WTC11 (cell line): ENCODE measurements at regions not wholly inside any gene's neighbourhood (a gene's known extent, or its start where the extent isn't known, plus 50 kb on each side); places are given as distances from the start of the nearest gene placed in this dataset.

Experiments
- EMX1 ChIP-seq: fragments of 250-450 bp; sonication (Bioruptor Pico); IDR thresholded peaks from 2 replicates; pipeline ENCODE4 v1.8.0; 2021; ENCODE audit warnings: mild to moderate bottlenecking
- FOXK1 ChIP-seq: sonication (generic); formaldehyde crosslinking; IDR thresholded peaks from 2 replicates; pipeline ENCODE4 v1.8.0; 2022; ENCODE audit warnings: mild to moderate bottlenecking, moderate library complexity, missing genetic modification reagents
- TF ChIP-seq, protein P1 (sequence below): sonication (generic); formaldehyde crosslinking; IDR thresholded peaks from 2 replicates; pipeline ENCODE4 v1.8.0; 2022; ENCODE audit warnings: mild to moderate bottlenecking, missing genetic modification reagents
- TF ChIP-seq, protein P2 (sequence below): fragments of 200-600 bp; IDR thresholded peaks from 2 replicates; pipeline ENCODE4 v1.8.0; 2022; ENCODE audit warnings: antibody characterized with exemption
- TF ChIP-seq, protein P3 (sequence below): sonication (generic); formaldehyde crosslinking; IDR thresholded peaks from 2 replicates; pipeline ENCODE4 v1.8.1; 2023; ENCODE audit warnings: mild to moderate bottlenecking, missing genetic modification reagents, moderate library complexity
- TF ChIP-seq, protein P4 (sequence below): sonication (generic); formaldehyde crosslinking; IDR thresholded peaks from 2 replicates; pipeline ENCODE4 v1.8.0; 2022; ENCODE audit warnings: mild to moderate bottlenecking, missing genetic modification reagents
- TF ChIP-seq, protein P5 (sequence below): sonication (generic); formaldehyde crosslinking; IDR thresholded peaks from 2 replicates; pipeline ENCODE4 v1.8.0; 2023; ENCODE audit warnings: missing genetic modification reagents, mild to moderate bottlenecking, borderline replicate concordance

DNA sequence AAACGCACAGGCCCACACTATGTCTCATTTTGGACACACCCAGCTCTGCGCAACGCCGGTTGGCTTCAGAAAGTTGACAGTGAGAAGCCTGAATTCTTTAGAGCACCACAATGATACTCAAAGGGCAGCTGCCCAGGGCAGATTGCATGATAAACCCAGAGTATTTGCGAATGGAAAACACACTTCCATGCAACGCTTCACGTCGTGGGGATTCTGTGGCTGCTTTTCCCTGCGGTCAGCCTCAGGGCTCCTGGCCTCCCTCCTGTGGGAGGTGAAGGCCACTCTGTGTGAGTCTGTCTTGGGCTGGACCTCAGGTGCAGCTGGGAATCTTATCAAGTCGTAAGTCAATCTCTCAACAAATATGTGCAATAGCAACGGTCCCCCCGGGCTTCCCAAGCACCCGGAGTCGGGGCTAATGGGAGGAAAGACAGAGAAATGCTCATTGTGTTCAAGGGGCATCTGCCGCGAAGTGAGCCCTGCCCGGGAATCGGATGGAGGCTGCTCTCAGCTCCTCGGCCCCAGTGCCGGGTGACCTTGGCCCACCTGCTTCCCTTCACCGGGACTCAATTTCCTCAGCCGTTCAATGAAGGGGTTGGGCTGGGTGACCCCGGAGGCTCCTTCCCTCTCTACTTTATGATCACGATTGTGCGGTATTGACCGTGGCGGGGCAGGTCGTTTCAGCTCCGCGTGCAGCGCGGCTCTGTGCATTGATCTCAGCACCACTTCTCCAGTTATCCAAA lies 623.6 kb downstream of the BRD1 start:
- TF ChIP-seq, protein P1, sequence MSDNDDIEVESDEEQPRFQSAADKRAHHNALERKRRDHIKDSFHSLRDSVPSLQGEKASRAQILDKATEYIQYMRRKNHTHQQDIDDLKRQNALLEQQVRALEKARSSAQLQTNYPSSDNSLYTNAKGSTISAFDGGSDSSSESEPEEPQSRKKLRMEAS (CRISPR knock-in tag) = no peak
- no peak for TF ChIP-seq FOXK1
- TF ChIP-seq, protein P2, sequence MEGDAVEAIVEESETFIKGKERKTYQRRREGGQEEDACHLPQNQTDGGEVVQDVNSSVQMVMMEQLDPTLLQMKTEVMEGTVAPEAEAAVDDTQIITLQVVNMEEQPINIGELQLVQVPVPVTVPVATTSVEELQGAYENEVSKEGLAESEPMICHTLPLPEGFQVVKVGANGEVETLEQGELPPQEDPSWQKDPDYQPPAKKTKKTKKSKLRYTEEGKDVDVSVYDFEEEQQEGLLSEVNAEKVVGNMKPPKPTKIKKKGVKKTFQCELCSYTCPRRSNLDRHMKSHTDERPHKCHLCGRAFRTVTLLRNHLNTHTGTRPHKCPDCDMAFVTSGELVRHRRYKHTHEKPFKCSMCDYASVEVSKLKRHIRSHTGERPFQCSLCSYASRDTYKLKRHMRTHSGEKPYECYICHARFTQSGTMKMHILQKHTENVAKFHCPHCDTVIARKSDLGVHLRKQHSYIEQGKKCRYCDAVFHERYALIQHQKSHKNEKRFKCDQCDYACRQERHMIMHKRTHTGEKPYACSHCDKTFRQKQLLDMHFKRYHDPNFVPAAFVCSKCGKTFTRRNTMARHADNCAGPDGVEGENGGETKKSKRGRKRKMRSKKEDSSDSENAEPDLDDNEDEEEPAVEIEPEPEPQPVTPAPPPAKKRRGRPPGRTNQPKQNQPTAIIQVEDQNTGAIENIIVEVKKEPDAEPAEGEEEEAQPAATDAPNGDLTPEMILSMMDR = no peak
- TF ChIP-seq, protein P3, sequence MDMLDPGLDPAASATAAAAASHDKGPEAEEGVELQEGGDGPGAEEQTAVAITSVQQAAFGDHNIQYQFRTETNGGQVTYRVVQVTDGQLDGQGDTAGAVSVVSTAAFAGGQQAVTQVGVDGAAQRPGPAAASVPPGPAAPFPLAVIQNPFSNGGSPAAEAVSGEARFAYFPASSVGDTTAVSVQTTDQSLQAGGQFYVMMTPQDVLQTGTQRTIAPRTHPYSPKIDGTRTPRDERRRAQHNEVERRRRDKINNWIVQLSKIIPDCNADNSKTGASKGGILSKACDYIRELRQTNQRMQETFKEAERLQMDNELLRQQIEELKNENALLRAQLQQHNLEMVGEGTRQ (CRISPR knock-in tag) = no peak
- TF ChIP-seq, protein P4, sequence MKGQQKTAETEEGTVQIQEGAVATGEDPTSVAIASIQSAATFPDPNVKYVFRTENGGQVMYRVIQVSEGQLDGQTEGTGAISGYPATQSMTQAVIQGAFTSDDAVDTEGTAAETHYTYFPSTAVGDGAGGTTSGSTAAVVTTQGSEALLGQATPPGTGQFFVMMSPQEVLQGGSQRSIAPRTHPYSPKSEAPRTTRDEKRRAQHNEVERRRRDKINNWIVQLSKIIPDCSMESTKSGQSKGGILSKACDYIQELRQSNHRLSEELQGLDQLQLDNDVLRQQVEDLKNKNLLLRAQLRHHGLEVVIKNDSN = no peak
- TF ChIP-seq, protein P5, sequence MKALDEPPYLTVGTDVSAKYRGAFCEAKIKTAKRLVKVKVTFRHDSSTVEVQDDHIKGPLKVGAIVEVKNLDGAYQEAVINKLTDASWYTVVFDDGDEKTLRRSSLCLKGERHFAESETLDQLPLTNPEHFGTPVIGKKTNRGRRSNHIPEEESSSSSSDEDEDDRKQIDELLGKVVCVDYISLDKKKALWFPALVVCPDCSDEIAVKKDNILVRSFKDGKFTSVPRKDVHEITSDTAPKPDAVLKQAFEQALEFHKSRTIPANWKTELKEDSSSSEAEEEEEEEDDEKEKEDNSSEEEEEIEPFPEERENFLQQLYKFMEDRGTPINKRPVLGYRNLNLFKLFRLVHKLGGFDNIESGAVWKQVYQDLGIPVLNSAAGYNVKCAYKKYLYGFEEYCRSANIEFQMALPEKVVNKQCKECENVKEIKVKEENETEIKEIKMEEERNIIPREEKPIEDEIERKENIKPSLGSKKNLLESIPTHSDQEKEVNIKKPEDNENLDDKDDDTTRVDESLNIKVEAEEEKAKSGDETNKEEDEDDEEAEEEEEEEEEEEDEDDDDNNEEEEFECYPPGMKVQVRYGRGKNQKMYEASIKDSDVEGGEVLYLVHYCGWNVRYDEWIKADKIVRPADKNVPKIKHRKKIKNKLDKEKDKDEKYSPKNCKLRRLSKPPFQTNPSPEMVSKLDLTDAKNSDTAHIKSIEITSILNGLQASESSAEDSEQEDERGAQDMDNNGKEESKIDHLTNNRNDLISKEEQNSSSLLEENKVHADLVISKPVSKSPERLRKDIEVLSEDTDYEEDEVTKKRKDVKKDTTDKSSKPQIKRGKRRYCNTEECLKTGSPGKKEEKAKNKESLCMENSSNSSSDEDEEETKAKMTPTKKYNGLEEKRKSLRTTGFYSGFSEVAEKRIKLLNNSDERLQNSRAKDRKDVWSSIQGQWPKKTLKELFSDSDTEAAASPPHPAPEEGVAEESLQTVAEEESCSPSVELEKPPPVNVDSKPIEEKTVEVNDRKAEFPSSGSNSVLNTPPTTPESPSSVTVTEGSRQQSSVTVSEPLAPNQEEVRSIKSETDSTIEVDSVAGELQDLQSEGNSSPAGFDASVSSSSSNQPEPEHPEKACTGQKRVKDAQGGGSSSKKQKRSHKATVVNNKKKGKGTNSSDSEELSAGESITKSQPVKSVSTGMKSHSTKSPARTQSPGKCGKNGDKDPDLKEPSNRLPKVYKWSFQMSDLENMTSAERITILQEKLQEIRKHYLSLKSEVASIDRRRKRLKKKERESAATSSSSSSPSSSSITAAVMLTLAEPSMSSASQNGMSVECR = no peak
- TF ChIP-seq EMX1 (CRISPR knock-in tag) = no peak
